ENCODE measurements at regions not wholly inside any gene's neighbourhood (a gene's known extent, or its start where the extent isn't known, plus 50 kb on each side); places are given as distances from the start of the nearest gene placed in this dataset.
A peak's percentile ranks its signal among the peaks of the same experiment; 100 is the strongest.

DNA sequence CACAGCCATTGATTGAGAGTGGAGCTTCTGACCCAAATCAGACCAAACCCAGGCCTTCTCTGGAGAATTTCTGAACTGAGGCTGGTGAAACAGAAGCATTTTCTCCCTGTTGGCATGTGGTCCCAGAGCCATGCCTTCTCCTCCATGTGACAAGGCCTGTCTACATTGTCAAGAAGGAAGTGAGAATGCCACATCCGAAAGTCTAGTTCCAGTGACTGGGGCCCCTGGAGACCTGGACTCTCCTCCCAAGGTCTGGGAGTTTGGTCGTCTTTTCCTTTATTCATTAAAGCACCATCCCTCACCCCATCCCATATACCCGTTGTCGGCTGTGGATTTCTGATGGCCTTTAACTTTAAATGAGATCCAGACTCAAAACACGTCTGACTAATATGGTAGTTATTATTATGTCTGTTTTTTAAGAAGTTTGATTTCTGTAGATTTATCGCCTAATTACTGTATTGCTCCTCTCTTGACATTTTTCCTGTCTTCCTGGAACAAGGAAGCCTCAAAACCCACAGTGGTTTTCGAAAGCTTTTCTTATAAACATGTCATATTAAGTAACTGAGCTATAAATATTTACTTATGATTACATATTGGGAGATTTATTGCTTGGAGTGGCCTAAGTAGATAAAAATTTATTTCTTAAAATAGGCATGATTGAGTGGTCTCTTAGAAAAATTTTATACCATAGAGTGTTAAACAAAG, 128.3 kb upstream of the FRY start:
- Histone ChIP-seq H3K4me3 (no peak overlapping the region), H3K36me3 (no peaks in the 10 kb centered on the region), H3K27ac (no peak overlapping the region), H3K27me3 (no peaks in the 10 kb centered on the region), H3K9me3 (ENCODE audit: low read depth) (no peaks in the 10 kb centered on the region), H3K4me1 (ENCODE audit: low read depth) (no peaks in the 10 kb centered on the region)
- TF ChIP-seq, protein P1, sequence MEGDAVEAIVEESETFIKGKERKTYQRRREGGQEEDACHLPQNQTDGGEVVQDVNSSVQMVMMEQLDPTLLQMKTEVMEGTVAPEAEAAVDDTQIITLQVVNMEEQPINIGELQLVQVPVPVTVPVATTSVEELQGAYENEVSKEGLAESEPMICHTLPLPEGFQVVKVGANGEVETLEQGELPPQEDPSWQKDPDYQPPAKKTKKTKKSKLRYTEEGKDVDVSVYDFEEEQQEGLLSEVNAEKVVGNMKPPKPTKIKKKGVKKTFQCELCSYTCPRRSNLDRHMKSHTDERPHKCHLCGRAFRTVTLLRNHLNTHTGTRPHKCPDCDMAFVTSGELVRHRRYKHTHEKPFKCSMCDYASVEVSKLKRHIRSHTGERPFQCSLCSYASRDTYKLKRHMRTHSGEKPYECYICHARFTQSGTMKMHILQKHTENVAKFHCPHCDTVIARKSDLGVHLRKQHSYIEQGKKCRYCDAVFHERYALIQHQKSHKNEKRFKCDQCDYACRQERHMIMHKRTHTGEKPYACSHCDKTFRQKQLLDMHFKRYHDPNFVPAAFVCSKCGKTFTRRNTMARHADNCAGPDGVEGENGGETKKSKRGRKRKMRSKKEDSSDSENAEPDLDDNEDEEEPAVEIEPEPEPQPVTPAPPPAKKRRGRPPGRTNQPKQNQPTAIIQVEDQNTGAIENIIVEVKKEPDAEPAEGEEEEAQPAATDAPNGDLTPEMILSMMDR (IDR thresholded peaks at IDR 0.05; ENCODE audit: low read depth, low read length), result no peak
- no peak for DNase-seq (ENCODE audit: low read depth in 1 of 2, low spot score in 1 of 2)

DNA sequence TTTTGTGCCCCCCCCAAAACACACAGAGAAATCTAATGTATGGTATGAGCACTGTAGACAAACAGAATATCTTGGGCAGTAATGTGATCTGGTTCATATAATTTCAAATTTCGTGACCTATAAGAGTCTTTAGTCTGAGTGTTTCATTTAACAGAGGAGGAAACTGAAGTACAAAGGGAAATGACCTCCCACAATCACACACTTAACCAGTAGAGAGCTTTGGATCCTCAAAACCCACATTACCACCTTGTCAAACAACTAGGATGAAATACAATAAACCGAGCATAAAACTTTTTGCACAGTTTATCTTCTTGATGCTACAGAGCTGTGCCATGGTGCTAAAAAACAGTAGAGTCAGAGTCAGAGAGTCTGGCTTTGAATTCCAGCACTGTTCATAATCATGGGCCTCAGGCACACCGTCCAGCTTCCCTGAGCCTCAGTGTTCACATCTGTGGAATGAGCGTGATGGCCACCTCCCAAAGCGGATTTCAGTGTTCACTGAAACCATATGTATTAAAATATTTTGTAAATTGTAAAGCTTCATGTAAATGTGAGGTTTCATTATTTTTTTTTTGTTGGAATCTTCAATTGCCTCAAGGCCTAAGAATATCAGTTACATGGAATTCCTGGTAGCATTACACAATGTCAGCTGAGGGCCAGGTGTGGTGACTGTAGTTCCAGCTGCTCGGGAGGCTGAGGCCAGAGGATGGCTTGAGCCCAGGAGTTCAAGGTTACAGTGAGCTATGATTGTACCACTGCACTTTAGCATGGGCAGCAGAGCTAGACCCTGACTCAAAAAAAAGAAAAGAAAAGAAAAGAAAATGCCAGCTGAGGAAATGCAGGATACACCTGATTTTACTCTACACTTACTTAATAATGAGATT, 126.4 kb upstream of the FRY start:
- Histone ChIP-seq H3K4me1 (ENCODE audit: low read depth) (no peaks in the 10 kb centered on the region), H3K36me3 (no peaks in the 10 kb centered on the region), H3K4me3 (no peak overlapping the region), H3K27ac (no peak overlapping the region), H3K9me3 (ENCODE audit: low read depth) (no peaks in the 10 kb centered on the region), H3K27me3 (no peaks in the 10 kb centered on the region)
- TF ChIP-seq, protein P1 (IDR thresholded peaks at IDR 0.05; ENCODE audit: low read depth, low read length), result no peak
- no peak for DNase-seq (ENCODE audit: low read depth in 1 of 2, low spot score in 1 of 2)

DNA sequence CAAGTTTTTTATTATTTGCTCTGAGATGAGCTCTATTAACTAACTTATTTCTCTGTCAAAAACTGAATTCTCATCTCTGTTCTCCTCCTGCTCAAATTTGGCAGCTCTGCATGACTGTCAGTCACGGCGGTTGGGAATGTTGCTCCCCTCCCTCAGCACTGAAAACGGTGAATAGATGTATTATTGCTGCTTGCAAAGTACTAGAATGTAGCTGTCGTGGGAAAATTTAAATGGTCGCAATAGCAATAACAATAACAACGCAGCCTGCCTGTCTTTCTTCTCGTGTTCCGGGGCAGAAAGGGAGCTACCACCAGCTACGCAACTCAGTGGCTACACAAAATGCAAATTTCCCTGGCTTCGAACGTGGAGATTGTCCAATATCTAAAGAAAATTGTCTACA, 125.6 kb upstream of the FRY start:
- no peak overlapping the region for H3K4me3 ChIP-seq
- no peaks in the 10 kb centered on the region for H3K4me1 ChIP-seq (ENCODE audit: low read depth)
- no peaks in the 10 kb centered on the region for H3K36me3 ChIP-seq
- H3K27me3 ChIP-seq, result no peaks in the 10 kb centered on the region
- TF ChIP-seq, protein P1 (IDR thresholded peaks at IDR 0.05; ENCODE audit: low read depth, low read length), result no peak
- no peak overlapping the region for H3K27ac ChIP-seq
- no peak for DNase-seq (ENCODE audit: low read depth in 1 of 2, low spot score in 1 of 2)
- H3K9me3 ChIP-seq (ENCODE audit: low read depth), result no peaks in the 10 kb centered on the region

DNA sequence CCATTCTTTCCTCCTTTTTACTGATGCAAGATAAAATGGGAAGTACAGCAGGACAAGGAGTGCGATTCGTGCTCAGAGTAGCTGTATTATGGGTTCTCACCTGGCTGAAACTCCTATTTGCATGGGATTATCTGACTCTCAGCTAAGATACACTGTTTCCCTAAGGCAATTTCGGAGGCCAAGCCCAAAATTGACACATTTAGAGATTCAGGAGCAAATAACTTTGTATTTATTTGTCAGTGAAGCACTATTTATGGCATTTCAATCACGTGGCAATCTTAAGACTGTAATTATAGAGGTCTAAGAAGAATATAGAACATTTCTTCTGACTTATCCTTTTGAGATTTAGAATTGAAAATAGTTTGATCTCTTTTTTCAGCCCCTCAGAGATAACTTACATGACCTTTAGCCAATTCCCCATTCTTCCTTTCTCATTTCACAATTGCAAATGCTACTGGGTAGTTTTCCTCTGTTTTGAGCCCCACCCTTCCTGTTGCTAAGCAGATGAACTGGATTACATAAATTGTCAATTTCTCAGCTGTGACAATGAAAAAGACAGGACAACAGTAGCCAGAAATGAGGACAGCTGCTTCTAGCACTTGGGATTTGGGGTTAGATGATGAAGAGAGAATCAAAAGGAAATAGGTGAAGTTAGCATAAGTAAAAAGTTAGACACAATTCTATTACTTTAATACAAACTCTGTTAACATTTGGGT, 122.7 kb upstream of the FRY start:
- TF ChIP-seq, protein P1 (IDR thresholded peaks at IDR 0.05; ENCODE audit: low read depth, low read length), result no peak
- H3K4me3 ChIP-seq, result no peak overlapping the region
- H3K36me3 ChIP-seq, result no peaks in the 10 kb centered on the region
- no peak for DNase-seq (ENCODE audit: low read depth in 1 of 2, low spot score in 1 of 2)
- no peaks in the 10 kb centered on the region for H3K9me3 ChIP-seq (ENCODE audit: low read depth)
- H3K27me3 ChIP-seq, result no peaks in the 10 kb centered on the region
- H3K27ac ChIP-seq, result no peak overlapping the region
- H3K4me1 ChIP-seq (ENCODE audit: low read depth), result no peaks in the 10 kb centered on the region

DNA sequence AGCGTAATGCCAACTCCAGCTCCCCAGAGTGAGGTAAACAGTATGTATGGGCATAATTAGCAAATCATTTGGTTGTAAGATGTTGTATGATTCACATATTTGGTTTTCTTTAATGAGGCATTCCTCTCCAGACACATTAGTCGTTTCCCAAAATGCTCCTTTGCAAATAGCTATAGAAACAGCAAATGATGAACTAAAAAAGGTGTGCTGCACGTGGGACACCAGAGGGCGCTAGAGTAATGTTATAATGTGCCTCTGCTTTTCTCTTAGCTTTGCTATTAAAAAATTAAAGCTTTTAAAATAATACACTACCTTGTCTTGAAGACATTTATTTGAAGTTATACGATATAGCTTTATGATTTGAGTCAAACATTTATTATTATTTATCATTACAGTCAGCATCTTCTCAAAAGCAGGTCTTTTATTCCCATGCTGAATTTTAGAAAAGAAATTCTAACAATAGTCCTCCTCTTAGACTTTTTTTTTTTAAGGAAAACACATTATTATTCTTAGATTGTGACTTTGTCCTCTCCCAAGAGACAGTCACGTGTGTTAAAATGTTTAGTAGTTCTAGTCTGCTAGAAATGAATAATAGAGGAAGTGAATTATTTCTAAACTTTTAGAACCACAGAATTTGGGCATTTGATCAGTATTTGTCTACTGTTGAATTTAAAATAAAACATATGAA, 121.6 kb upstream of the FRY start:
- H3K4me1 ChIP-seq (ENCODE audit: low read depth), result no peaks in the 10 kb centered on the region
- H3K9me3 ChIP-seq (ENCODE audit: low read depth), result no peaks in the 10 kb centered on the region
- H3K36me3 ChIP-seq, result no peaks in the 10 kb centered on the region
- H3K27me3 ChIP-seq, result no peaks in the 10 kb centered on the region
- peak; percentile 69 to 82 for DNase-seq (ENCODE audit: low read depth in 1 of 2, low spot score in 1 of 2)
- H3K4me3 ChIP-seq, result no peak overlapping the region
- TF ChIP-seq, protein P1 (IDR thresholded peaks at IDR 0.05; ENCODE audit: low read depth, low read length), result peak; percentile 84
- no peak overlapping the region for H3K27ac ChIP-seq
